Fibroblast of skin of scalp (primary cell): ENCODE measurements at regions not wholly inside any gene's neighbourhood (a gene's known extent, or its start where the extent isn't known, plus 50 kb on each side); places are given as distances from the start of the nearest gene placed in this dataset.

Source experiments
- DNase-seq: peaks from one replicate; pipeline ENCODE4 v3.0.0-alpha.2; 2013

GRCh38 chr3:25009665-25010064 is 418.4 kb upstream of the RARB start:
- DNase-seq = no peak

GRCh38 chr3:25015599-25015998 is 412.5 kb upstream of the RARB start:
- DNase-seq = no peak

DNA sequence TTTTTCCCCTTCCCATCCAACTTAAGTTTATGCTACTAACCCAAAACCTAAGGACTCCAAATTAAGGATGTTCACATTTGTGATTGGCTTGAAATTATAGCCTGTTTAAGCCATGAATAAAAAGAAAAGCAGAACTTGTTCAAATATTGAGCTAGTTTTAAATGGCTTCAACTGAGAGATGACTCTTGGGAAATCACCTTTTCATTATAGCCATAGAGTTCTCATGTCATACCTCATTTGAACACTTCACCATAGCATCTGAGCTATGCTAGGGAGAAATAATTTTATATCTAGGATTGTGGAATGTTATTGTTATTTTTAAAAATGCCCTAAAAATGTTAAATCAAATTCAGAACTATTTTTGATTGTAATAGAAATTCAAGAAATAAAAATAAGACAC is 409.2 kb upstream of the RARB start:
- no peak for DNase-seq

DNA sequence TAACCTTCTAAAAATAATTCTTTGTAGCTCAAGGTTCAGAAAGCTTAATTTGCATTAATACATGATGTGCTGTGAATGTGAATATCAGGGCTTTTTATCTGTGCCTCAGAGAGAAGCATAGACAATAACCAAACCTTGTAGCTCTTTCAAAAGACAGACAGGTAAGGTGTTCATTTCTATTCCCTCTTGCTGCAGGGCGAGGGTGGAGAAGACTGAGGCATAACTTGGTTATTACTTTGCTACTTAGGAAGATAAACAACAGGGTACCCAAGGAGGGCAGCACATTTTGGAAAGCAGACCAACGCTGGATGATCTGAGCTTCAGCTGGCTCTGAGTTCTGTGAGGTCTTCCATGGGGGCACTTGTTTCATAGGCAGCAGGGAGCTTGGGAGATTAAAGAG is 408.6 kb upstream of the RARB start:
- DNase-seq = no peak

- peak; percentile 68 for DNase-seq
Measured at GRCh38 chr3:25021816-25022215, 406.2 kb upstream of the RARB start.

DNA sequence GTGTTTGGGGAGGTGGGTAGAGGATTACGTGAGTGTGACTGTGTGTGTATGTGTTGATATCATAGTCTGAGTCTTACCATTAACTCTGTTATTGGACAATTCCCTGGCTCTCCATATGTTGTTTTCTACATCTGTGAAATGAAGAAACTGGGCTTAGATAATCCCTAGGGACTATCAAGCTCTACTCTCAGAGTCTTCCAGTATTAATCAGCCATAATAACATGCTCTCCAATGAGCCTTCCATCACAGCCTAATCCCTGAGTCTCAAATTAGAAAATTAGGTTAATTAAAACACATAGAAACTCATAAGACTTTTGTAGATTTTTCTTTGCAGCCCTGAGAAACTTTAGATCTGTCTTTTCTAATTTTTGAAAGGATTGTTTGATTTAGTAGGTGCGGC is 404.2 kb upstream of the RARB start:
- no peak for DNase-seq

DNA sequence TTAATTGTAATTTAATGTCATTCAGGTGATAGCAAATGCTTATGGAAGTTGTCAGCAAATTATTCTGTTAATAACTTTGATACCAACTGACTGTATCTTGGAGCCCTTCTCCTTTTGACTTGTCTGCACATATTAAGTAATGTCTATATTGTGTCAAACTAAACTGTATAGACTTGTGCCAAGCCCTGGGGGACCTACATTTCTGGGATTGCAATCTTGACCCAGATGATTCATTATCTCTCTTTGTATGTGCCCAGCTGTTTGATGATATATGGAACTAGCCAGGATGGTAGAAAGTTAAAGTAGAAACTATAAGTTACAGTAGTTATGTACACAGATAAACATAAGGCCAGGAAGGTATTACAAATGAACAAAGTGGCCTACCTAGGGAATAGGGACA is 402.8 kb upstream of the RARB start:
- peak; percentile 57 for DNase-seq

DNA sequence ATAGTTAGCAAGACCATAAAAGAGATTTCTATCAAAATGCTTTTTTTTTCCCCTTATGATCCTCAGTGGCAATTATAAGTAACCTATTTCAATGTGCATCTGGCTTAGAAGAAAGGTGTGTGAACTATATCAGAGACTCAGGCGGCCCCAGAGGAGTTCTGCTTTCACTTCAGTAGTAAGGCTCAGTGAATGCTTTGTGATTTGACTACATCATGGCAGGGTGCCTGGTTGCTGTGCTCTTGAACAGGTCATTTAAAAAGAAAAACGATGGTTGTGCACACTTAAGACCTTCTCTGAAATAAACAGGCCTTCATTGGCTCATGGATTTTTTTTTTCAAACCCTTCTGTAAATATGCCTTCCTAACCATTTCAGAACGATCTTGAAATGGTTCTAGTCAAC is 400.4 kb upstream of the RARB start:
- no peak for DNase-seq

DNA sequence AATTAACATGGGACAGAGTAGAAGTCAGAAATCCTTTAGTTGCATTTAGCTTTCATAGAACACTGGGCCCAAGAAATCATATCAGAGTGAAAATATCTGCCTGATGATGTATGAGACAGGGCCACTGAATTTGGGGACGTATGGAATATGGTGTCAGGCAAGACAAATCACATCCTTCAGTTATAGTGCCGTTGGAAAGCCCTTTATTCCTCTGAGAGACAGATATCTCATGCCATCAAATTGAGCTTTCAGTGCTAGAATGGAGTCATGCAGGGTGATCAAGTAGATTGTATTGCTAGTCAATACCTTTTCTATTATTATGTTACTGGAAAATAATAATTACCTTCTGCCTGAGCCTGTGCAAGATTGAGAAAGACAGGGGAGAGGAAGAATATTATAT is 398.2 kb upstream of the RARB start:
- DNase-seq = no peak

GRCh38 chr3:25032344-25032743 is 395.7 kb upstream of the RARB start:
- no peak for DNase-seq

DNA sequence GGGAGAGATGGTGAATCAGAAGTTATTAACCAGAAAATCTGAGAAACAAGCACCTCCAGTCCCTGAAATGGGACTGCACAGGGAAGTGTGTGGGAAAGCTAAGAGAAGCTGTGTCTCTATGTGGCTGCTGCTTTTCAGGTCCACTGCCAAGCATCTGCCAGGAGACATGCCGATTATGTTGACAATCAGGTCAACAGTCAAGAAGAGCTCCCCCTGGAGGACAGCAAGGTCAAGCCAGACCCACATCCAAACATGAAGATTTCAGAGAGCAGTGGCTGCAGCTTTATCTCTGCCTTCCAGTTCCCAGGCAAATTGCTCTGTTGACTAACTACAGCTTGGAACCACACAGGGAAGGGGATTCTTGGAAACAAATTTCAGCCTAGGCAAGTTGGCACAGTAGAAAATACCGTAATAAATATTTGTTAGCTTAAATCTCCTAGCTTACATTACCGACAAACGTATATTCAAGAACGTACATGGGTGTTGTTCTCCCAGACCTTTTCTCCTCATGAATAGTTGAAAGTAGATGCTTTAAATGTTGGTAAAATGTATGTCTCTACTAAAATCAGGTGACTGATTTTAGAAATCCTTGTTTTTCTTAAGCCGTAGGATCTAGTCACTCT is 394.5 kb upstream of the RARB start:
- DNase-seq = peak; percentile 45

DNA sequence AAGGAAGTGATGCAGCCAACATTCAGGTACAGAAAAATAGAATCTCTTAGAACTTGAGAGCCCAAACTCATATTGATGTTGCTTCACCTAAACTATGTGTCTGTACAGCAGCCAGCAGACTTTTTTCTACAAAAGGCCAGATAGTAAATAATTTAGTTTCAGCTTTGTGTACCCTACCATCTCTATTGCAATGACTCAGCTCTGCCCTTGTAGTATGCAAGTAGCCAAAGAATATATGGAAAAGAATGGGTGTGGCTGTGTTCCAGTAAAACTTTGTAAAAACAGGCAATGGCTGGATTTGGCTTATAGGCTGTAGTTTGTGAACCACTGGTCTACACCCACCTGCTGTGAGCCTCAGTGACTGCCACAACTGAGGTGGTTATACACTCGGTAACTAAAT is 392.5 kb upstream of the RARB start:
- peak; percentile 83 for DNase-seq

GRCh38 chr3:25036633-25037032 is 391.4 kb upstream of the RARB start:
- no peak for DNase-seq

GRCh38 chr3:25037049-25037547 is 391.0 kb upstream of the RARB start:
- peak; percentile 95 for DNase-seq

DNA sequence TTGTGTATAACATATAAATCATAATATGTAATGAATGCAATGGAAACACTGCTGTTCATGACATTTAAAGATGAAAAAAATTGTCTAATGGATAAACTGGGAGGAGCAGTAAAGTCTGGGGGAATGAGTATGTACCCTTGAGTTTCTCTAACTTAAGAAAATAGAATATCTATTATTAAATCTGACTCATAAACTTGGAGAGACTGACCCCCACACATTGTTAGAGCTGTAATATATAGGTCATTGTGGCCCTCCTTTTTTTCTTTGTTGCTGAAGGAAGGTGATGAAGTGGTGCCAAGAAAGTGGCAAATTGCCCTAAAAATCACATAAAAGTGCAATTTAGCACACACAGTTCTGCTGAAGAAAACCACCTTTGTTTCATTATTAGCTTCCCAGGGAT is 389.8 kb upstream of the RARB start:
- peak; percentile 48 for DNase-seq

DNA sequence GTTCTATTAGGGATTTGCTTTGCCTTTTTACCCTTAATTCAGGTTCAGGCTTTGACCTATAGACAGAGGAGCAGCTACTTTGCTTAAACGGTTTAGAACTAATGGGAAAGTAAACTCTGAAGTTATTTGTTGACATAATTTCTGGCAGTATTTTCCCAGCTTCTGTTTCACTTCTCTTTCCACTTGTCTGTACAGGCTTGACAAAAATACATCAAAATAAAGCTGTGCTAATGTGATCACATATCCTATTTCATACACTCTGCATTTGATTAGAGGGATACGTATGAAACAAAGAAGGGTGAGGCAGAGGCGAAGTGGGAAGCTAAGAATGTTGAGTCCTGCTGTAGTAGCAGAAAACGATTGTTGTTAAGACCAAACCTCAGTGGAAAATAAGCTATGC is 389.1 kb upstream of the RARB start:
- peak; percentile 36 for DNase-seq

DNA sequence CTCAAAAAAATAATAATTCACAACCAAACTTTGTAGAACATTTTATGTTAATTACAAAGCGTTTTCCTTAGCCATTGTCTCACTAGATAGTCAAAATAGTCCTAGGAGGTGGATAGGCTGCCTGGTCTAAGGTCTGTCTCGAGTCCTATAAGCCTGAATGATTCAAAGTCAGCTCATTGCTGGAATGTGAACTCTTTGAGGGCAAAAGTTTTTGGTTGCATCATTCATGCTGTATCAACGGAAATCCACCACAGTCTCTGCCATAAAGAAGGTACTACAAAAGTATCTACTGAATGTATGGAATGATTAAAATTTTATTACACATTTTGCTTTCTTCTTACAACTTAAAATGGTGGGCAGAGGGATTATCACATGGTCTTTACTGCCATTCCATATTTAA is 387.3 kb upstream of the RARB start:
- DNase-seq = peak; percentile 87

DNA sequence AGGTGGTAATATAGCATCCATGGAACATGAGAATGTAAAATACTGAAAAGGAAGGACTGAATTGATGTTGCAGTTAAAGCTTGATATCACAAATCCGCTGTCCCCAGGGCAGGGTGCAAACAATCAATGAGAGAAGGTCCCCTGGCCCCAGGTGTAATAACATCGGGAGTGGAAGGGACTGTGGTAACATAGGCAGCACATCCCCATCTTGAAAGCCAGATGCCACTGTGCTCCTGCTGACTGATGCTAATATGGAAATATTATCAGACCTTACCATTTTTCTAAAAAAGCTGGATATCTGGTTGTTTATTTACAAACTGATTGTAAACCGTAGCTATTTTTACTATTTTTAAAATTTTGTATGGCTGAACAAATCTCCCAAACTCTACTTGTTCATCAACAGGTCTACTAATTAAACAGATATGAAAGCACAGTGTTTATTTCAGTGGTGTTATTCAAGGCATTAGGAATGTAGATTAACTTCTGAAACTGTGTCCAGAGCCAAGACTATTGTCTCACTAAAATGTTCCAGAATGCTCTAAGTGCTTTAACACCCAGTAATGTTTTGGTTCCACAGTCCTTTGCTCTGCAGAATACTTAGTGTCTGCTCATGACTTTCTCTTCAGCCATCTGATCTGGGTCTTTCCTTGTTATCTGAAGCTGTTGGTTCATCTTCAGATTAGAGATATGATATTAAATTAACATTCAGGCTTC is 386.0 kb upstream of the RARB start:
- DNase-seq = no peak

- no peak for DNase-seq
Measured at GRCh38 chr3:25043177-25043576, 384.9 kb upstream of the RARB start.

GRCh38 chr3:25043749-25044148 is 384.3 kb upstream of the RARB start:
- no peak for DNase-seq

DNA sequence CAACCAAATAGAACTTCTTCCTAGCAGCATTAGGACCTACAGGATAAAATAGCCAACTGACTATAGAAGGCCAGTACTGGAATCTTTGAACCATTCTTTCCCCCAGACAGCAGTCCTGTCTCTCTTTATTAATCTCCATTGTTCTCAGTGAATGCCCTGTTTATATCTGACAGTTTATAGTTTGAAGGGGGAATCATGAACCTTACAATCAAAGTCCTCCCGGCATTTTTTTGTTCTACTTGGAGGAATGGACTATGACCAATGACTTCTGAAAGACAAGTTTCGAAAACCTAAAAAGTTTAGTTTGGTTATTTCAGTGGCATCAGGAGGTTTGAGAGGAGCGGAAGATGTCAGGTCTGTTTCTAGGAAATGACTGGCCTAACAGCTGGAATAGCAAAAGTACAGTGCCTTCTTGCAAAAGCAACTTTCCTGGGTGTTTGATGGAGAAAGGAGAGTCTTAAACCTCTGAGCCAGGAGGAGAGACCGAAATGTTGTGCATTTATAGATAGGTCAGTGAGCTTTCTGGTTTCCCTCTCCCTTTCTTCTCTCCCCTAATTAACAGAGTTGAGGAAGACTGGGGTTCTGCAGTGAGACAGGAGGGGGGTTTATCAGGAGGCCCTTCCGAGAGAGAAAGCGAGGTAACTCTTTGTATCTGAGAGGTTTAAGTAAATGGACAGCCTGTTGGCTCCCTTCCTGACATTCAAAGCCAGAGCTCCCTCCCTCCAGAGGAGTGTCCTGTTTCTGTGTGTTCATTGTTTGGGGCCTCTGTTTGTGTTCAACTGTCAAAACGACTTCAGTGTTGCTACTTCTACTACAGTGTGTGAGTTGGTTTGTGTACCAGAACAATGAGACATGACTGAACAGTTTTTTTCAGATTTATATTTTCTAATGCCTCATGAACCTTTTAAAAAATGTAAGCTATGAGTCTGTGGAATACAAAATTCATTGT is 383.0 kb upstream of the RARB start:
- peak; percentile 40 for DNase-seq

DNA sequence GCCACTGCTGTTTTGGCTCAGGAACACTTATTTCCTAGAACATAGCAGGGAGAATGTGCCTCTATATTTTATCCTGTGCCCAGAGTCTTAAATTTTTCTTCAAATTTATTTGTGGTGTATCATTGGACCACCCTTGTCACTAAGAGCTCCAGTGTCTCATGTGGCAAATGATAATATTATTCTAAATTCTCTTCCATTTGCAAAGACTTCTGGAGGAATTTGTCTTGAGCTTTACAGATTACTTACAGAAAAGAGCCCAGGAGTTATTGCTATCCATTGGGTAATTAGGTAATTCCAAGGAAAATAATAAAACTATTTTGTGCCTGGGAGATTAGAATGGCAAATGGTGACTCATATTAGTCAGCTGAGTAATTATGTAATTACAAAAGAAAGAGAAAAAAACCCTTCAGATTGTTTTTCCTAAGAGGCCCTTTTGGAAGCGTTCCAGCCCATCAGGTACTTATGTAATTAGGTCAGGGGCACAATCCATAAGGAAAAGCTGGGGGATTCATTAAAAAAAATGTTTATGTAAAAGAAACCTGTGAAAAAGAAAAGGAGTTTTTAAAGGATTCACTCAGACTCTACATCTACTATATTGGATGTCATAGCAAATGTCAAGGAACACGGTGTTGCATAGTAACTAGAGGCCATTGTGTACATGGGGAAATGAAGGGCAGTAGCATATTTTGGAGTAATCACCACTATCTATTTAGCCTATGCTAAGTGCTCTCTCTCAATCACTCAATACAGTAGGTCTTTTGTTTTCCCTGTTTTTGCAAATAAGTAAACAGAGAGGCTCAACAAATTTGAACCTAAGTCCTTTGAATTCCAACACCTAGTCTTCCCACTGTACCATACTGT is 380.9 kb upstream of the RARB start:
- DNase-seq = peak; percentile 78
